ENCODE measurements at regions not wholly inside any gene's neighbourhood (a gene's known extent, or its start where the extent isn't known, plus 50 kb on each side); places are given as distances from the start of the nearest gene placed in this dataset.
"Not testable (repeated sequence)": the region's sequence is repeated elsewhere in the genome, so short reads cannot be mapped to it uniquely, and the experiment has no call there.

DNA sequence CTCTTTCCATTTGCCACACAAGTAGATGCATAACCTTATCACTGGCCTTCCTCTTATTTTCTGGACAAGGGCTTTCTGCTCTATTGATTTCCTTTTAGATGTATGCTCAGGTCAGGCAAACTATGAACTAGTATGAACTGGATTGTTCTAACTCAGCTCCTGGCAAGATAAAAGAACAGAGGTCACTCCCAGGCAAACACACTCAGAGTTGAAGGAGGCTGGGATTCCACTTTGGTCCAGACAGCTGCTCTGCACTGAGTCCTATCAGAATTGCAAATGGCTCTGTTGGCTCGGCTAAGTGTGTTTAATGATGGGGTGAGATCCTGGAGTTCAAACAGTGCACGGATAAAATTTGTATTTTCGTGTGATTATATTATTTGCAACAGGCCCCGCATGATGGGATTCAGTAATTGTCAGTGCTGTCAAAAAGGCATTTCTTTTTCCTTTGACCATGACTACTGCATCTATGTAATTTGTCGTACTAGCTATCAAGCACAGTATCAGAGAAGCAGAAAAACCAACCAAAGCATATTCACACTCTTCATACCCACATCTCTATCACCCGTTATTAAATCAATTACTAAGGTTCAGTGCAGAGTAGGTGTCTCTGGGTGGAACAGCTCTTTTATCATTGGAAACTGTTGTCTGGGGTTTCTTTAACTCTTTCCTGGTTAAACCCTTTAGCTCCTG is 288.1 kb upstream of the PRKCQ start:
- DNase-seq, result no peak

DNA sequence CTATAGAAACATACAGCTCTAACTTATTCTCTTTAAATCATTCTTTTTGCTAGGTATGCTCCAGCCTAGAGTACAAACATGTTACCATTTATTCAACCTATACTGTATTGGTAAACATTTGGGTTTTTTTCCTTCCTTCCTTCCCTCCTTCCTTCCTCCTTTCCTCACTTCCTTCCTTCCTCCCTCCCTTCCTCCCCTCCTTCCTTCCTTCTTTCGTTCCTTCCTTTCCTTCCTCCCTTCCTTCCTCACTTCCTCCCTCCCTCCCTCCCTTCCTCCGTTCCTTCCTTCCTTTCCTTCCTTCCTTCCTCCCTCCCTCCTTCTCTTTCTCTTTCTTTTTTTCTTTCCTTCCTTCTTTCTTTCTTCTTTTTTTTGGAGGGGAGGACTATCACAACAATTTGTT is 286.7 kb upstream of the PRKCQ start:
- DNase-seq, result no peak

DNA sequence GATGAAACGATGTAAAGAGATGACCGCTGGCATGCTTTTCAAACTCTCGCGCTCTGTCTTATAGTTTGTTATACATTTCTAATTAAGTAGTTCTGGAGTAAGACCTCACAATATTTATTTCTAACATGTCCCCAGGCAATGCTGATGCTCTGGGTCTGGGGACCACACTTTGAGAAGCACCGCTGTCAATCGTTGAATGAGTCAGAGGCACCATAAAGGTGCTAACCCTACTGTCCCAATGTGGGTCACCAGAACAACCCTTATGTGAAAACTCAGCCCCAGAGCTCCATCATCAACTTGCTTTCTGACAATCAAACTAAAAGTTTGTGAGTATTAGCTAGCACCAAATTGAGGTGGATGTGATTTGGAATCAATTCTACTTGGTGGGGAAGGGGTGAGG is 284.1 kb upstream of the PRKCQ start:
- no peak for DNase-seq

DNA sequence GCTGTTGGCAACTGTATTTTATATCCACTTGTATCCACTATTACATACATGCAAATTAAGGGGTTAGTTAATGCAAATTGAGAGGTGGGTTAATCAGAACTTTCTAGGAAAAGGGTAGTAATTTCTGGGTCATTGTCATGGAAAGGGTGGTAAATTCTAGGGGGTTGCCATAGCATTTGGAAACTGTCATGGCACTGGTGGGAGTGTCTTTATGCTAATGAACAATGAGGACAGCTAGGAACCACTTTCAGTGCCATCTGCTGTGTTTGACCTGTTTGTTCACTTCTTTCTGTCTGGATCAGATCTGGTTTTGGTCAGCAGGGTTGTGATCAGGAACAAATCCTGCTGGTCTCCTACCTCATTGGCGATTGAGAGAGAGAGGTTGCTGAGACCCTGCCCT is 283.3 kb upstream of the PRKCQ start:
- no peak for DNase-seq

DNA sequence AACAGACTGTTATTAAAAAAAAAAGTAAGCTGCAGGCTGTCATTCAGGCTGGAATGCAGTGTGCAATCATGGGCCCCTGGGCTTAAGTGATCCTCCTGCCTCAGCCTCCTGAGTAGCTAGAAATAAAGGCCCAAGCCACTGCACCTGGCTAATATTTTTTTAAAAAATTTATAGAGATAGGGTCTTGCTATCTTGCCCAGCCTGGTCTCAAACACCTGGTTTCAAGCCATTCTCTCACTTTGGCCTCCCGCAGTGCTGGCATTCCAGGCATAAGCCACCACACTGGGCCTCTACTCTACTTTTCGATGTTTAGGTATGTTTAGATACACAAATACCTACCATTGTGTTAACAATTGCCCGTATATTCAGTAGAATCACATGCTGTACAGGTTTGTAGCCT is 270.4 kb upstream of the PRKCQ start:
- DNase-seq, result no peak

- no peak for DNase-seq
Observed at GRCh38 chr10:6847561-6847960, 267.5 kb upstream of the PRKCQ start.

- DNase-seq, result no peak
Observed at GRCh38 chr10:6843894-6844650, 264.0 kb upstream of the PRKCQ start.

GRCh38 chr10:6843481-6843881 is 263.4 kb upstream of the PRKCQ start:
- no peak for DNase-seq

DNA sequence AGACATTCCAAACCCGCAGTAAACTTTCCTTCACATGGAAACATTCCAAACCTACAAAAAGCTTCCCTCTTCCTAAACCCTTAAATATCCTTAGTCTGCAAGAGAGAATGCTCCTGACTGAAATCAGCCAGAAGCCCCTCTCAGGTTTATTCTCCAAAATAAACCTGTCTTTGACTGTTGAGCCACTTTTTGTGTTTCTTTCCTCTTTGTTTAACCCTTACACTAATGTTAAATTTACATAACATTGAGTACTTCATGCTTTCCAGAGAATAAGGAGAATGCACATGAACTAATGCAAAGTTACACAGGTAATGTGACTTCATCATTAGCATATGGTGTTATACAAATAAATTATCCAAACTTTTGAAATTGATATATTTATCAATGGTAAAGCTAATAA is 262.6 kb upstream of the PRKCQ start:
- DNase-seq, result no peak

- no peak for DNase-seq
Observed at GRCh38 chr10:6841761-6842160, 261.7 kb upstream of the PRKCQ start.

DNA sequence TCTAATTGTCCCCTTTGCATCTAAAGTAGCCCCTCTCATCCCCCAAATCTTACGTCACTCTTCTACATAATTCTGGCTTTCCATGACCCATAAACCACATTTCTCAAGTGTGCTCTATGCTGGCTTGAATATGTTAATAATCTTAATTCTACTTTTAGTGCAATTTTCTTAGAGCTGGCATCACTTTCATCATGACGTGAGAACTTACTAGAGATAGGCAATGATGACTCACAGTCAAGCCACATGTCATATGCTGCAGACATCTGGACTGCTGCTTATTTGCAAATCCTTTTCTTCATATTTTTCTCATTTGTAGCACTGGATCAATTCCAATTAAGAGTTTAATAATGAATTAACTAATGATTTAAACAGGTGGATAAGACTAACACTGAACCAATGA is 260.7 kb upstream of the PRKCQ start:
- no peak for DNase-seq

DNA sequence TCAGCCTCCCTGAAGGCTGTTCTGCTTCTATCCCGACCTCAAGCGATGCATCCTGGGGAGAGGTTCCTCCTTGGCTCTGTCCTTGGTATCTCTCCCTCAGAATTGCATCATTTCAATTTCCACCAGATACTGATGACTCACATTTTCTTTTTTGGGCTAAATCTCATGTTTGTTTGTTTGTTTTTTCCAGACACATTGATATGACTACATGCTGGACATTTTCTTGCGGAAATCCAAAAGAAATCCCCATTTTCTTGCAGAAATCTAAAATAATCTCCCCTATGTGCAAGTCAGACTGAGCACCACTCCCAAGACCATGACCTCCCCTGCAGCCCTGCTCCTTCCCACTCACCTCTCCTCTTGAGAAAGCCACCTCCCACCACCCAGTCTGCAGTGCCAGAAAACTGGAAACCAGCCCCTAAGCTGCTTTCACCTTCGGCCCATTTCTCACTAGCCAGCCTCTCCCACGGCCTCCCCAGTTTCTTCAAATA is 260.2 kb upstream of the PRKCQ start:
- DNase-seq, result no peak

DNA sequence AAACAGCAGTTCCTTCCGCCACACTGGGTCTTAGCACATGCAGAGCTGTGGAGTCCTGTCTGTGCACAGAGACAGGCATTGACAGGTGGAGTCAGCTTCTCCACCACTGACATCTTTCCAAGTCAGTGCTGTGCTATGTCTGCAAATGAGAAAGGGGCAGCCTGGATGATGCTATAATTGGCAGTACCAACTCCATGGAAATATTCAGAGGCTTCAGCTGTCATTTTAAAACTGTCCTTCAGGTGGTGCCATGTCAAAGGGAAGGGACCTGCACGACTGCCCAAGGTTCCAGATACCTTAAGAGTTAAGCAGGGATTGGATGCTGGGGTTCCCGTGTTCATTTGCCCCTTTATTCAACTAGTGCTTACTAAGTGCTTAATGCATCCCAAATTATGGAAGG is 258.0 kb upstream of the PRKCQ start:
- DNase-seq, result no peak

- DNase-seq, result no peak
Observed at GRCh38 chr10:6833458-6834011, 253.5 kb upstream of the PRKCQ start.

DNA sequence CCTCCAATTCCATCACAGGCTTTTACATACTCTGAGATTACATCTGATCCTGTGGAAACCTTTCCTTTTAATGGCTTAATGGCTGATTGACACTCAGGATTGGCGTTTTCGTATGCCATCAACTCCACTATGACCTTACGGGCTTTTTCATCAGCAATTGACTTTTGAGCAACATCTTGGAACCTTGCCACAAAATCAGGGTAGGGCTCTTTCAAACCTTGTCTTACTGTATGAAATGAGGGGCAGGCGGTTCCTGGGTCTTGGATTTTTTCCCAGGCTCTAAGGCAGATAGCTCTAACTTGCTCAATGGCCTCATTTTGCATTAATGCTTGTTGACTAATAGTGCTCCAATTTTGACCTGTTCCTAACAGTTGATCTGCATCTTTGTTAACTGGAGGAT is 250.9 kb upstream of the PRKCQ start:
- DNase-seq, result not testable (repeated sequence)

DNA sequence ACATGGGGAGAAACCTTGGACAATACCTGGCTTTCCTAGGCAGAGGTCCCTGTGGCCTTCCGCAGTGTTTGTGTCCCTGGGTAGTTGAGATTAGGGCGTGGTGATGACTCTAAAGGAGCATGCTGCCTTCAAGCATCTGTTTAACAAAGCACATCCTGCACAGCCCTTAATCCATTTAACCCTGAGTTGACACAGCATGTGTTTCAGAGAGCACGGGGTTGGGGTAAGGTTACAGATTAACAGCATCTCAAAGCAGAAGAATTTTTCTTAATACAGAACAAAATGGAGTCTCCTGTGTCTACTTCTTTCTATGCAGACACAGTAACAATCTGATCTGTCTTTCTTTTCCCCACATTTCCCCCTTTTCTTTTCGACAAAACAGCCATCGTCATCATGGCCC is 244.7 kb upstream of the PRKCQ start:
- not testable (repeated sequence) for DNase-seq

GRCh38 chr10:6823770-6824169 is 243.7 kb upstream of the PRKCQ start:
- DNase-seq, result no peak

DNA sequence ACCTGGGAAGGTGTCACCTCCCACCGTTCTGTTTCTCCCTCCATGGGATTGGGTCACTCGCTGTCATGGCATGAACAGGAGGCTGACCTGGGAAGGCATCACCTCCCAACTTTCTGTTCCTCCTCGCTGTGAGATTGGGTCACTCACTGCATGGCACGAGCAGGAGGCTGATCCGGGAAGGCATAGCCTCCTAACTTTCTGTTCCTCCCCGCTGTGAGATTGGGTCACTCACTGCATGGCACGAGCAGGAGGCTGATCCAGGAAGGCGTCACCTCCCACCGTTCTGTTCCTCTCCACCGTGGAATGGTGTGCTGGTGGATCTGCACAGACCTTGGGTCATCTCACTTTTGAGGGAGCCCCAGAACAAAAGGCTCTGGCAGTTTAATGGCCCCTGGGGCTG is 239.2 kb upstream of the PRKCQ start:
- no peak for DNase-seq

DNA sequence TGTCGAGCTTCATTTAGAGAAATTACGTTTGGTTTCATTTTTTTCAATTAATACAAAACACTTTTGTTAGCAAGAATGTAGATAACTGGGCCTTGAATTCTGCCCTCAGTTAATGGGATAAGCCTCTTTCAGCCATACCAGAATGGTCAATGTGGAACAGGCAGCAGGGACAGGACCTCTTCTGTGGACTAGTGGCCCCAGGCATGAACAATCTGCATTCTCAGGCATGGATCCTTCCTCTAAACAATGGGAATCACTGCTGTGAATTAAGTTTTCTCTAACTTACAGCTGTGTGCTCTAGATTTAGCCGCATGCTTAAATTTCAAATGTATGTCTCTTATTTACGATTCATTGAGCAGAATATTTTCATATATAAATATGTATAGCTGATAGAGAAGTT is 237.7 kb upstream of the PRKCQ start:
- DNase-seq, result no peak

DNA sequence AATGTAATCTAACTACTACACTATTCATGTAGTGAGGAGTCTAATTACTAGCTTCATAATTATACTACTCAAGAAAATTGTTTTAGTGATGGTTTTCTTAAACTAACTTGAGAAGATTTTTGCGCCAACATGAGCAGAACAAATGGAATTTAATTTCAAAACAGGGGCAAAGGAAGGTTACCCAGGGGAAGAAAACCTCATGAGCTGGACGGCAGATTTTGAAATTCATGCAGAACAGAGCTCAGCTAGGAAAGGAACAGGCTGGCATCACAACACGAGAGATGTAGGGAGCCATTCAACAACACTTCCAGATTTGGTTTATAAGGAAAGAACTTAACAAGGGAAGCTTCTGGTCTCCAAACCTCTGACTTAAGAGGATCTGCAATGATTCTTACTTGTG is 235.3 kb upstream of the PRKCQ start:
- no peak for DNase-seq

DNA sequence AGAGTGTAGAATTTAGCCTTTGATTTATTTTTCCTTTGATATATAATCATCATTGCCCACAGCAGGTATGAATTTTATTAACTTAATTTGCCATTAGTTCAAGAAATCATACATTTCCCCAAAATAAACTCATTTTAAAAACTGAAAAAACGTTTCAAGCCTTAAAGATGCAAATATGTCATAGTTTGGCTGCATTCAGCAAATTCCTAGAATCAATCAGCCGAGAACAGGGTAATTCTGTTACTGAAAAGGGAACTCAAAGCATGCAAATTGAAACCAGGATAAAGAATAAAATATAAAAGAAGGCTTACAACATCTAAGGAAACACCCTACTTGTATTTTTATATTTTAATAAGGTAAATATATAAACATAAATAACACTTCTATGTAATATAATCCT is 233.8 kb upstream of the PRKCQ start:
- no peak for DNase-seq

GRCh38 chr10:6813306-6813705 is 233.2 kb upstream of the PRKCQ start:
- no peak for DNase-seq

DNA sequence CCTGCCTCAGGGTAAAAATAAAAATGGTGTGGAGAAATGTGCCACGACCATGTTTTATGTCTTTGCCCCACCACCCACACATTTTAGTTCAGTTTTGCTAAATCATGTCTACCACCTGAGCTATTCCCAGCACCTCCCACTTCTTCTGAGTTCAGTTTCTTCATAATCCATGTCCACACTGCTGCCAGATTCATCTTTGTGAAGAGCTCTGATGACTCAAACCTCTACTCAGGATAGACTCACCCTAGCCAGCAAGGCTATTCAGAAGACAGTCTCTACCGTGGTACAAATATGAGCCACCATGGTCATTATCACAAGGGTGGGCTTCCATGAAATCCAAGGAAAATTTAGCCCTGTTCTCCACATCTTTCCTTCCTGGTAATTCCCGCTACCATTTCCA is 231.1 kb upstream of the PRKCQ start:
- DNase-seq, result no peak

DNA sequence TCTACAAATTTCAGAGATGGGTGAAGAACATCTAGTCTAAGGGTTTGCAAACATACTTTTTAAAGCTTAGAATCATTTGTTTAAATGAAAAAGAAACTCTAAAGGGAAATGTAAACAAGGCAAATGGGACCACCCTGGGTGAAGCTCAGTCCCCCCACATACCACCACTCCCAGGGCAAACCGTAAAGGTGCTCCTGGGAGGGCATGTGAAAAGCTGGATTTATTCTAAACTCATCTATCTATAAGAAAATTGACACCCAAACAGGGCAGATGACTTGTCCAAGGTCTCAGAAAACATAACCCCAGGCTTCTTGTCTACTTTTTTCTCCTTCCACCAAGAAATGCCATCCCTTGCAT is 223.3 kb upstream of the PRKCQ start:
- DNase-seq, result no peak

Data from T-helper 9 cell (primary cell).